ENCODE measurements at regions not wholly inside any gene's neighbourhood (a gene's known extent, or its start where the extent isn't known, plus 50 kb on each side); places are given as distances from the start of the nearest gene placed in this dataset.

DNA sequence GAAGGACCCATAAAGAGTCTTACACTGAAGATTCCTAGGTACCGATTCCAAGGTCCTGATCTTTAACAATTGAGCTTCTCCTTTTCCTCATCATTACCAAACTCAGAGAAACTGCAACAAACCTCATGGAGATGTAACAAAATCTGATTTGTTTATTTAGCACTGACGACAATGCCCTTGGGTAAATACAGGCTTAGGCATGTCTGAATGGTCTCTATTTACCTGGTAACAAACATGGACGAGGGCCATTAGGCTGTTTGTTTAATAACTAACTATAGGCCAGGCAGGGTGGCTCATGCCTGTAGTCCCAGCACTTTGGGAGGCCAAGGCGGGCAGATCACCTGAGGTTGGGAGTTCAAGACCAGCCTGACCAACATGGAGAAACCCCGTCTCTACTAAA lies 333.3 kb downstream of the AGTPBP1 start:
- Histone ChIP-seq H3K4me1 (ENCODE audit: control insufficient read depth, insufficient read depth, low read length) (no peaks in the 10 kb centered on the region), H3K27me3 (ENCODE audit: control insufficient read depth, insufficient read depth, low read length, poor library complexity, severe bottlenecking) (no peaks in the 10 kb centered on the region), H3K9me3 (ENCODE audit: control insufficient read depth, low read length) (no peaks in the 10 kb centered on the region), H3K36me3 (ENCODE audit: control insufficient read depth, insufficient read depth, low read length) (no peaks in the 10 kb centered on the region), H3K4me3 (ENCODE audit: insufficient read depth, low read depth, low read length) (no peak overlapping the region), H3K27ac (ENCODE audit: insufficient read depth, low read depth, low read length, poor library complexity, severe bottlenecking) (no peak overlapping the region)
- 87 to 90% methylated on average over 4 to 5 of the region's 5 CpGs for WGBS, 2 experiments

DNA sequence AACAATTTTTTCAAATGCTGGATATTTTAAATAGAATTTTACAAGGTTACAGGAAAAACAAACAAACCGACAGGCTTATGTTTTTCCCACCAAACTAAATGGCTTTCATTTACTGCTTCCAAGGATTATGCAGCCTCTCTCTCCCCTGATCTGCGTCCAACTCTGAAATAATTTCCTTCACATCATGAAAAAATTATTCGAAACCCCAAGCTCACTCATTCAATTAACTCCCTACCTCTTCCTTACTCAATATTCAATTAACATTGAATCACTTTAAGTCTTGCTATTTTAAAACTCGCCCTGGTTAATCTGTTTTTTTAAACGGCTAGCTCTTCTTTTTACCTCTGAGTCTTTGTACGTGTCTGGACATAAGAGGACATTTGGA lies 336.2 kb downstream of the AGTPBP1 start:
- Histone ChIP-seq H3K4me1 (ENCODE audit: control insufficient read depth, insufficient read depth, low read length) (no peaks in the 10 kb centered on the region), H3K36me3 (ENCODE audit: control insufficient read depth, insufficient read depth, low read length) (no peaks in the 10 kb centered on the region), H3K9me3 (ENCODE audit: control insufficient read depth, low read length) (no peaks in the 10 kb centered on the region), H3K4me3 (ENCODE audit: insufficient read depth, low read depth, low read length) (no peak overlapping the region), H3K27ac (ENCODE audit: insufficient read depth, low read depth, low read length, poor library complexity, severe bottlenecking) (no peak overlapping the region), H3K27me3 (ENCODE audit: control insufficient read depth, insufficient read depth, low read length, poor library complexity, severe bottlenecking) (no peaks in the 10 kb centered on the region)
- 90 to 93% methylated on average over 6 of the region's 6 CpGs for WGBS, 2 experiments

DNA sequence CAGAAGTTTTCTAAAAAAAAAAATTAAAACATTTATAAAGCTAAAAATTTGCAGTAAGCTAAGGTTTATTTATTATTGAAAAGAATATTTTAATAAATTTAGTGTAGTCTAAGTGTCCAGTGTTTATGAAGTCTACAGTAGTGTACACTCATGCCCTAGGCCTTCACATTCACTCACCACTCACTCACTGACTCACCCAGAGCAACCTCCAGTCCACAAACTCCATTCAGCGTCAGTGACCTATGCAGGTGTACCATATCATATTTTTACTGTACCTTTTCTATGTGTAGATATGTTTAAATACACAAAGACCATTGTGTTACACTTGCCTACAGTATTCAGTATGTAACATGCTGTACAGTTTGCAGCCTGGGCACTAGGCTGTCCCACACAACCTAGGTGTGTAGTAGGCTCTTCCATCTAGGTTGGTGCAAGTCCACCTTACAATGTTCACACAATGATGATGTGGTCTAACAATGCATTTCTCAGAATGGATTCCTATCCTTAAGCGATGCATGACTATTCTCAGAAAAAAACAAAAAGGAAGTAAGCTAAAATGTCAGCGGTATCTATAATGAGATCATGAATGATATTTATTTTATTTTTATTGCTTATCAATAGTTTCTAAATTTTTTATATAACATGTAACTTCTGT lies 336.7 kb downstream of the AGTPBP1 start:
- no peaks in the 10 kb centered on the region for H3K4me1 ChIP-seq (ENCODE audit: control insufficient read depth, insufficient read depth, low read length)
- no peak overlapping the region for H3K27ac ChIP-seq (ENCODE audit: insufficient read depth, low read depth, low read length, poor library complexity, severe bottlenecking)
- H3K9me3 ChIP-seq (ENCODE audit: control insufficient read depth, low read length) = no peaks in the 10 kb centered on the region
- H3K4me3 ChIP-seq (ENCODE audit: insufficient read depth, low read depth, low read length) = no peak overlapping the region
- no peaks in the 10 kb centered on the region for H3K36me3 ChIP-seq (ENCODE audit: control insufficient read depth, insufficient read depth, low read length)
- no peaks in the 10 kb centered on the region for H3K27me3 ChIP-seq (ENCODE audit: control insufficient read depth, insufficient read depth, low read length, poor library complexity, severe bottlenecking)
- 54 to 100% methylated on average over 1 to 2 of the region's 3 CpGs for WGBS, 2 experiments

DNA sequence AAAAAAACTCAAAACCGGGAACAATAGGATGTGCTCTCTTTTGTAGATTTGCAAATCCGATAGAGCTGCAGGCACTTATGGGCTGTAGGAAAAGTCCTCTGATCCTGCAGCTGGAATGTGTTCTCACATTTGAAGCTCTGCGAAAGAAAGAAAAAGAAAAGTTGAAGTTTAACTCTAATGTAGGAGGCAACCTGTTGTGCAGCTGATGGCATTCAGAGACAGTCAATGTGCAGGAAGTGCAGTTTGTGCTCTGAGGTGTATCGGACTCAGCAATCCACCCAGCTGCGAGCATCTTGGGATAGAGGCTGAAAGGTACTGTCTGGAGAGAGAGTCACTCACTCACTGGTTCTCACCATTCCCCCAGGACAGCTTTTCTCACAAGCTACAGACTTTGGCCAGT lies 339.2 kb downstream of the AGTPBP1 start:
- WGBS, 2 experiments = 74 to 81% methylated on average over 5 of the region's 5 CpGs
- Histone ChIP-seq H3K27ac (ENCODE audit: insufficient read depth, low read depth, low read length, poor library complexity, severe bottlenecking) (no peak overlapping the region), H3K36me3 (ENCODE audit: control insufficient read depth, insufficient read depth, low read length) (no peaks in the 10 kb centered on the region)

DNA sequence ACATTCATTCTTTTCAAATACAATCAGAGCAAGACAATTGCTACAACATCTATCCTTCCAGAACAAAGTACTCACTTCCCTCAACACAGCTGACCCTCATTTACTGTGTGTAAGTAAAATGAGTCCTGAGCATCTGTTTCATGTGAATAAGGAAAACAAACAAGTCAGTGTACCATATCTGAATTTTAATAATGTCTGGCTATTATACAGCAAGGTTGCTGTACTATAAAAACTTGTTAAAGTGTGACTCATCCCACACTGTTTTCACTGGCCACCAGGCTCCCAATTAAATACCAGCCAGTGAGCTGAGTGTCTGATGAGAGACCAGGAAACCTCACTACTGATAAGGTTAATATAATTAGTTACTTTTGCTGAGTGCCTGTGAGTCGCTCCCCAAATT lies 339.8 kb downstream of the AGTPBP1 start:
- H3K27me3 ChIP-seq (ENCODE audit: control insufficient read depth, insufficient read depth, low read length, poor library complexity, severe bottlenecking) = no peaks in the 10 kb centered on the region
- no peak overlapping the region for H3K27ac ChIP-seq (ENCODE audit: insufficient read depth, low read depth, low read length, poor library complexity, severe bottlenecking)
- H3K4me3 ChIP-seq (ENCODE audit: insufficient read depth, low read depth, low read length) = no peak overlapping the region
- H3K36me3 ChIP-seq (ENCODE audit: control insufficient read depth, insufficient read depth, low read length) = no peaks in the 10 kb centered on the region
- no peaks in the 10 kb centered on the region for H3K4me1 ChIP-seq (ENCODE audit: control insufficient read depth, insufficient read depth, low read length)
- H3K9me3 ChIP-seq (ENCODE audit: control insufficient read depth, low read length) = no peaks in the 10 kb centered on the region
- WGBS, 2 experiments = 67 to 94% methylated on average over 1 of the region's 1 CpG

More for the DNA sequence above, 339.2 kb downstream of the AGTPBP1 start:
- Histone ChIP-seq H3K4me1 (ENCODE audit: control insufficient read depth, insufficient read depth, low read length) (no peaks in the 10 kb centered on the region), H3K27me3 (ENCODE audit: control insufficient read depth, insufficient read depth, low read length, poor library complexity, severe bottlenecking) (no peaks in the 10 kb centered on the region), H3K4me3 (ENCODE audit: insufficient read depth, low read depth, low read length) (no peak overlapping the region), H3K9me3 (ENCODE audit: control insufficient read depth, low read length) (no peaks in the 10 kb centered on the region)

DNA sequence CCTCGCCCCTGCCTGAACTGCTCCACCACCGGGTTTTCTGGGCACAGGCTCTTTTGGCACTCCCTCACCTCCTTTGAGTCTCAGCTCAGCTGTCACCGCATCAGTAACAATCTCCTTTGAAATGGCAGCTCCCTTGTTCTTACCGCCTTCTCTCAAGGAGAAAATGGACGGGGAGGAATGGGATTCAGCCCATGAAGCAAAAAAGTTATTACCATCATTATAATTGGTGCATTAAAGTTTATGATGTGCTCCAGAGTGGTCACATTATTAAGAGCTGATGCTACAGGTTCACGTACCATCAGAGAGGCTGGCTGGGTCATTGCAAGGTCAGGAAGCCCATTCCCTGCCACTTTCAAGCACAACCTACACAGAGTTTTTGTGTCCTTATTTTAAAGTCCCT lies 344.7 kb downstream of the AGTPBP1 start:
- H3K27me3 ChIP-seq (ENCODE audit: control insufficient read depth, insufficient read depth, low read length, poor library complexity, severe bottlenecking) = no peaks in the 10 kb centered on the region
- no peaks in the 10 kb centered on the region for H3K4me1 ChIP-seq (ENCODE audit: control insufficient read depth, insufficient read depth, low read length)
- WGBS, 2 experiments = 92 to 95% methylated on average over 6 of the region's 6 CpGs
- no peaks in the 10 kb centered on the region for H3K36me3 ChIP-seq (ENCODE audit: control insufficient read depth, insufficient read depth, low read length)
- no peak overlapping the region for H3K4me3 ChIP-seq (ENCODE audit: insufficient read depth, low read depth, low read length)
- no peak overlapping the region for H3K27ac ChIP-seq (ENCODE audit: insufficient read depth, low read depth, low read length, poor library complexity, severe bottlenecking)
- no peaks in the 10 kb centered on the region for H3K9me3 ChIP-seq (ENCODE audit: control insufficient read depth, low read length)

DNA sequence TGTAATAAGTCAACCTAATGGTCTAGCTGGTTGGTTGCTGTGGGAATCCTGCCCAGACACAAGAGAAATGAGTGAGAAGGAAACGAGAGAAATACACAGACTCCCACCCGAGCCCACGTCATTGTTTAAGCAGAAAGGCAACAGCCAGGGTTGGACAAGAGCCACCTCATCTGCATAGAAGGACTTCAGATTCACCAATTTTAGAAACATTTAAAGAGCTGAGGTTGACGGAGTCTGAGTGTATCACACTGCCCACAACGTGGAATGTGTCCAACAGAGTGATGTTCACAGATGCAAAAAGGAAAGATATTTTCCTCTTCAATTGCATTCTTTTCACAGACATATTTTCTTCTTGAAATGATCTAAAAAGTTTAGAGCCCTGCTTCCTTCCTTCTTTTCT lies 349.5 kb downstream of the AGTPBP1 start:
- no peaks in the 10 kb centered on the region for H3K9me3 ChIP-seq (ENCODE audit: control insufficient read depth, low read length)
- no peak overlapping the region for H3K4me3 ChIP-seq (ENCODE audit: insufficient read depth, low read depth, low read length)
- no peaks in the 10 kb centered on the region for H3K4me1 ChIP-seq (ENCODE audit: control insufficient read depth, insufficient read depth, low read length)
- WGBS, 2 experiments = 90 to 91% methylated on average over 5 of the region's 5 CpGs
- H3K27me3 ChIP-seq (ENCODE audit: control insufficient read depth, insufficient read depth, low read length, poor library complexity, severe bottlenecking) = no peaks in the 10 kb centered on the region
- no peak overlapping the region for H3K27ac ChIP-seq (ENCODE audit: insufficient read depth, low read depth, low read length, poor library complexity, severe bottlenecking)
- no peaks in the 10 kb centered on the region for H3K36me3 ChIP-seq (ENCODE audit: control insufficient read depth, insufficient read depth, low read length)

DNA sequence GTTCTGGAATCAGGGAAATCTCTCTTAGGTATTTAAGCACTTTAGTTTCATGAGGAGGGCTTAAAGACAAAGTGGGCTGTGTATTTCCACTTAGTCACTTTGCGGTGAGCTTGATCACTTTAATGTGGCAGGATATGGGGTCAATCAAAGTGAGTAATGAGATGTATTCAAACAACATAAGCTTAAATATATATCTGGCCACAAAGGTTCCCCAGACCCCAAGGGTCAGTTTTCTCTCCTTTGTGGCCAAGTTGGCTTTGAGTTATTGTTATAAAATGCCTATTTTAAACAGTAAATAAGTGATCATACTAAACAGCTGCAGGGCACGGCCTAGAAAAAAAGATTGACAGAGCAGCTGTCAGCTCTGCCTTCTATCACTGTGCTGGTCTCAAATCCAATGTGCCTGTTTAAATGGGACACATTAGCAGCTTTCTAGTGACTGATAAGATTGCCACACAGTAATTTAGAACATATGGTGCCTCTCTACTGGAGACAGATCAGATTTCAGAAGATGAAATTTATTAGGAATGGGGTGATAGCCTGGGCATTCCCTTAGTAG lies 363.9 kb downstream of the AGTPBP1 start:
- no peak overlapping the region for H3K27ac ChIP-seq (ENCODE audit: insufficient read depth, low read depth, low read length, poor library complexity, severe bottlenecking)
- H3K4me3 ChIP-seq (ENCODE audit: insufficient read depth, low read depth, low read length) = no peak overlapping the region
- no peaks in the 10 kb centered on the region for H3K9me3 ChIP-seq (ENCODE audit: control insufficient read depth, low read length)
- no peaks in the 10 kb centered on the region for H3K4me1 ChIP-seq (ENCODE audit: control insufficient read depth, insufficient read depth, low read length)
- 91 to 100% methylated on average over 2 of the region's 2 CpGs for WGBS, 2 experiments
- no peaks in the 10 kb centered on the region for H3K27me3 ChIP-seq (ENCODE audit: control insufficient read depth, insufficient read depth, low read length, poor library complexity, severe bottlenecking)
- H3K36me3 ChIP-seq (ENCODE audit: control insufficient read depth, insufficient read depth, low read length) = no peaks in the 10 kb centered on the region

DNA sequence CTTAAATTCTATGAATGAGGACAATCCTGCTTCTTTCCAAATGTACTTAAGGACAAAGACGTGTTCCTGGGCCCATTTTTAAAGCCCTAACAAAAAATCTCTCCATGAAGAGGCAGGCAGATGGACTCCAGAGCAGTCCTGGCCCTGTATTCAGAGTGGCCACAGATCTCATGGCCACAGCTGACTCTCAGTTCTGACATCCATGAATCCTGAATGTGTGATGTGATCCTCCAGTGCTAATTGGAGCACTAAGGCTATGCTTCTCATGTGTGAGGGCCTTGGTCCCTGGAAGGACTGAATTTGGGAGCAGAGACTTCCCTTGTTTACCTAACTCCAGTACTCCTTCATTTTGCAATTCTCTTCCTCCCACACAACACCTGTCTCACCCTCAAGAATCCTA lies 373.0 kb downstream of the AGTPBP1 start:
- WGBS, 2 experiments = 84 to 93% methylated on average over 1 of the region's 1 CpG
- Histone ChIP-seq H3K27ac (ENCODE audit: insufficient read depth, low read depth, low read length, poor library complexity, severe bottlenecking) (no peak overlapping the region), H3K4me3 (ENCODE audit: insufficient read depth, low read depth, low read length) (no peak overlapping the region), H3K36me3 (ENCODE audit: control insufficient read depth, insufficient read depth, low read length) (no peaks in the 10 kb centered on the region), H3K4me1 (ENCODE audit: control insufficient read depth, insufficient read depth, low read length) (no peaks in the 10 kb centered on the region), H3K9me3 (ENCODE audit: control insufficient read depth, low read length) (no peaks in the 10 kb centered on the region), H3K27me3 (ENCODE audit: control insufficient read depth, insufficient read depth, low read length, poor library complexity, severe bottlenecking) (no peaks in the 10 kb centered on the region)

DNA sequence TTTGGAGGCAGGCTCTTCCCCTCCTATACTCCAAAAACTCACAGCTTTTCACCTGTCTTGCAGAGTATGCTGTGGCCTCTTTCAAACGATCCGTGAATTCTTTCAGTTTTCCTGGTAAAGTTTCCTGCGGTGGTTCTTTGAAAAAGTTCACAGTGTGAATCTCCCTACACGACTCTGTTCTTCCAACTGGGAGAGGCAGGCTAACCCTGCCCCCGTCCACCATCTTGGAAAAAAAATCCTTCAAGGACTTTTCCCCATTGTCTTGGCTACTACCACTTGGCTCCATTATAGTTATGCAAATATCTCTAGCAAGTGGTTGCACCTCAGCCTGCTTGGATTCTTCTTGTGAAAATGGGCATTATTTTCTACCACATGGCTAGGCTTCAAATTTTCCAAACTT lies 382.6 kb downstream of the AGTPBP1 start:
- Histone ChIP-seq H3K36me3 (ENCODE audit: control insufficient read depth, insufficient read depth, low read length) (no peaks in the 10 kb centered on the region), H3K27ac (ENCODE audit: insufficient read depth, low read depth, low read length, poor library complexity, severe bottlenecking) (no peak overlapping the region), H3K27me3 (ENCODE audit: control insufficient read depth, insufficient read depth, low read length, poor library complexity, severe bottlenecking) (no peaks in the 10 kb centered on the region), H3K4me3 (ENCODE audit: insufficient read depth, low read depth, low read length) (no peak overlapping the region), H3K4me1 (ENCODE audit: control insufficient read depth, insufficient read depth, low read length) (no peaks in the 10 kb centered on the region), H3K9me3 (ENCODE audit: control insufficient read depth, low read length) (no peaks in the 10 kb centered on the region)
- 62 to 68% methylated on average over 5 of the region's 5 CpGs for WGBS, 2 experiments
